Lower lobe of right lung (tissue), 2 donors: ENCODE measurements at regions not wholly inside any gene's neighbourhood (a gene's known extent, or its start where the extent isn't known, plus 50 kb on each side); places are given as distances from the start of the nearest gene placed in this dataset.

Source experiments
- ATAC-seq, 2 donors: fragments of 200-7000 bp; cut with Tn5 transposase; one replicate each; pipeline ENCODE4 v1.9.1; 2020 to 2022; ENCODE audit warnings: mild to moderate bottlenecking in 2 of 2, moderate library complexity in 2 of 2
- DNase-seq: peaks from one replicate; pipeline ENCODE4 v3.0.0-alpha.2; 2020
- H3K27ac ChIP-seq: fragments of 200-600 bp; one replicate; pipeline ENCODE4 v1.8.0; 2022
- H3K27me3 ChIP-seq: fragments of 200-600 bp; one replicate; pipeline ENCODE4 v1.8.0; 2022; ENCODE audit warnings: low read depth
- H3K36me3 ChIP-seq: fragments of 200-600 bp; one replicate; pipeline ENCODE4 v1.8.0; 2022; ENCODE audit warnings: mild to moderate bottlenecking
- H3K4me1 ChIP-seq: fragments of 200-600 bp; one replicate; pipeline ENCODE4 v1.8.0; 2022
- H3K4me3 ChIP-seq: fragments of 200-600 bp; one replicate; pipeline ENCODE4 v1.8.0; 2022; ENCODE audit warnings: mild to moderate bottlenecking
- H3K9me3 ChIP-seq: fragments of 200-600 bp; one replicate; pipeline ENCODE4 v1.8.0; 2022
- intact Hi-C: fragments of 100-400 bp; cut with DNase I; formaldehyde crosslinking; loops from one replicate; pipeline ENCODE4 v1.11.0; 2022
- TF ChIP-seq, protein P1 (sequence below): fragments of 200-600 bp; IDR thresholded peaks from one replicate; pipeline ENCODE4 v1.8.0; 2022; ENCODE audit warnings: antibody characterized with exemption, mild to moderate bottlenecking
- donor health status: DM: no; HTN: yes; CAD: no; lungs with severe emphysema.

DNA sequence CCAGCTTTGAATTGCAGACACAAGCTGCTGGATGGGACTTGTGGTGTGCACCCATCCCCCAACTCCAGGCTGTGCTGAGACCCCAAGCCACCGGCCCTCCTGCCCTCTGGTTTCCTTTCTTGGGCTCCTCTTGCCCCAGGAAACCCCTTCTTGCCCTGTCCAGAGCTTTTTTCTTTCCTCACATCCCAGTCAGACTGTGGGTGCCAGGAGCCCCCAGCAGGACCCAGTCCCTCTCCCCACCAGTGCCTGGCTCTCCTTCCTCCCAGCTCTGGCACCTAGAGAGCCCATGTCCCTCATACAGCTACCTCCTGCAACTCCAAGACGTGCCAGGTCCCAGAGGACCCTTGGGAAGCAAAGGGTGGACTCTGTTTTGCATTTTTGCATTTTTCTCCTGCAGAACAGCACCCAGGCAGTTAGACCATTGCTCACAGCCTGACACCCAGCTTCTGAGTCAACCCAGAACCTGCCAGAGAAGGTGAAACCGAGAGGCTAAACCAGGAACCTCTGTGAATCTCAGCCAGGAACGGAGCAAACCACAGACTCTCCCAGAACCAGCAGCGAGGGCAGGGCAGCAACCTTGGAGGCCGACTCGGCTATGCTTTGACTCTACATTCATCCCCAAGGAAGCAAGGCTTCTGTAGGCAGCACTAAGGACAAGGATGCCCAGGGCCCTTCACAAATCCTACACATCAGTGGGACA is 221.1 kb downstream of the ANAPC1 start:
- ATAC-seq (no peak), DNase-seq (no peak)
- Histone ChIP-seq H3K4me3 (no peak overlapping the region), H3K4me1 (peaks cover 47% of the 10 kb centered on the region), H3K9me3 (no peaks in the 10 kb centered on the region), H3K27me3 (no peaks in the 10 kb centered on the region), H3K27ac (no peak overlapping the region), H3K36me3 (no peaks in the 10 kb centered on the region)
- TF ChIP-seq, protein P1, sequence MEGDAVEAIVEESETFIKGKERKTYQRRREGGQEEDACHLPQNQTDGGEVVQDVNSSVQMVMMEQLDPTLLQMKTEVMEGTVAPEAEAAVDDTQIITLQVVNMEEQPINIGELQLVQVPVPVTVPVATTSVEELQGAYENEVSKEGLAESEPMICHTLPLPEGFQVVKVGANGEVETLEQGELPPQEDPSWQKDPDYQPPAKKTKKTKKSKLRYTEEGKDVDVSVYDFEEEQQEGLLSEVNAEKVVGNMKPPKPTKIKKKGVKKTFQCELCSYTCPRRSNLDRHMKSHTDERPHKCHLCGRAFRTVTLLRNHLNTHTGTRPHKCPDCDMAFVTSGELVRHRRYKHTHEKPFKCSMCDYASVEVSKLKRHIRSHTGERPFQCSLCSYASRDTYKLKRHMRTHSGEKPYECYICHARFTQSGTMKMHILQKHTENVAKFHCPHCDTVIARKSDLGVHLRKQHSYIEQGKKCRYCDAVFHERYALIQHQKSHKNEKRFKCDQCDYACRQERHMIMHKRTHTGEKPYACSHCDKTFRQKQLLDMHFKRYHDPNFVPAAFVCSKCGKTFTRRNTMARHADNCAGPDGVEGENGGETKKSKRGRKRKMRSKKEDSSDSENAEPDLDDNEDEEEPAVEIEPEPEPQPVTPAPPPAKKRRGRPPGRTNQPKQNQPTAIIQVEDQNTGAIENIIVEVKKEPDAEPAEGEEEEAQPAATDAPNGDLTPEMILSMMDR, result no peak
- intact Hi-C loops, result no loop called here

DNA sequence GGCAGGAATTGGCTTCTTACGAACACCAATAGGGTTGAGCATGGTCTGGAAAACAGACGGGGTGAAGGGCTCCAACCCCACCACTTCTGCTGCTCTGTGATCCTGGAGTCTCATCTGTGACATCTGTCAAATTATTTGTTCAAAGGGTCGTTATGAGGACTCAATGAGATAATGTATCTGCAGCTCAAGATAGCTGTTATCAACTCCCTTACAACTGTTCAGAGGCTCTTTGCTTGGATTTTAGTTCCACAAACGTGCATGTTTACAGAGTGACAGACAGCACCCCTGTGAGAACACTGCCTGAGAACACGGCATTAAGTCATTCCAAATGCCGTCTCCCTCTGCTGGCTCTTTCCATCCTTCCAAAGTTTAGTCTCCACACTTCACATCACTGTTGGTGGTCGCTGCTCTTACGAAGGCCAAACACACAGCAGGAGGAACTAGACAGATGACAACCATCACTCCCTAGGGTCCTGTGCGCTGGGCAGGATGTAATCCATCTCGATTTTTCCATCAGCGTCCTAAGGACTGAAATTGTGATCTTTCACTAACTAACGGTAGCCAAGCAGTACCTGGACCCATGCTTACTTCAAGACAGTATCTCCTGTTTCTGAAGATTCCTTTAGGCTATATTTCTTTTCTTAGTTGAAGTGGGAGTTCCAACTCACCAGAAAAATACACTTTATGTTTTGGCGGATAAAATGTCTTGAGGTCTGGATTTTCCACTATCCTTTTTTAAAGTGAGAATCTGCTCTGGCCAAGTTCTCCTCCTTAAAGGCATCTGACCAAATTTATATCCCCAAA is 220.3 kb downstream of the ANAPC1 start:
- Histone ChIP-seq H3K9me3 (no peaks in the 10 kb centered on the region), H3K4me3 (no peak overlapping the region), H3K27ac (no peak overlapping the region), H3K27me3 (no peaks in the 10 kb centered on the region), H3K4me1 (peaks cover 48% of the 10 kb centered on the region), H3K36me3 (no peaks in the 10 kb centered on the region)
- TF ChIP-seq, protein P1, result no peak
- intact Hi-C loops, result no loop called here
- DNase-seq (no peak), ATAC-seq (no peak)

DNA sequence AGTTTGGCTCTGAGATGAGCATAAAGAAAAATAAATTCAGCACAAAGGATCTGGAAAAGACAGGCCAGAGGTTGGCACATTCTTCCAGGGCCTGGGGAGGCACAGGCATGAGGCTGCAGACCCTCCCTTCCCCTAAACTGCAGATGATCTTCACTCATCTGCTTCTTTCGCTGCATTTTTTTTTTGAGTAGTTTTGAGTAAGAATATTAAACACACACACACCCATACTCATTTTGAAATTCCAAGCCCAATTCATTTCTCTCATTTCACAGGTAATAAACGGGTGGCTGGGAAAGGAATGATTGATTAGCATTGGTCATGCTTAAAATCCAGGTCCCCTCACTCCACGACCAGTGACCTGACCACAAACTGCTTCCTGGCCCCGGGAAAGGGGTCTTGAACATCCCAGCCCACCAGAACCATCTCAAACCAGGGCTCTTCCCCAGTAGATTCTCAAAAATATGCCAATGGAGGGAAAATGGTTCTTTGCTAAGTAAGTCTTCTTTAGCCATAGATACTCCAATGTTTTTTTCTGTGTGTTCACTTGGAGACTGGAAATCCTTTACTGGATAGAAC is 219.6 kb downstream of the ANAPC1 start:
- TF ChIP-seq, protein P1, result no peak
- Histone ChIP-seq H3K4me3 (no peak overlapping the region), H3K27ac (no peak overlapping the region), H3K36me3 (no peaks in the 10 kb centered on the region), H3K9me3 (no peaks in the 10 kb centered on the region), H3K27me3 (no peaks in the 10 kb centered on the region), H3K4me1 (peaks cover 41% of the 10 kb centered on the region)
- ATAC-seq (no peak), DNase-seq (no peak)
- intact Hi-C loops, result no loop called here

DNA sequence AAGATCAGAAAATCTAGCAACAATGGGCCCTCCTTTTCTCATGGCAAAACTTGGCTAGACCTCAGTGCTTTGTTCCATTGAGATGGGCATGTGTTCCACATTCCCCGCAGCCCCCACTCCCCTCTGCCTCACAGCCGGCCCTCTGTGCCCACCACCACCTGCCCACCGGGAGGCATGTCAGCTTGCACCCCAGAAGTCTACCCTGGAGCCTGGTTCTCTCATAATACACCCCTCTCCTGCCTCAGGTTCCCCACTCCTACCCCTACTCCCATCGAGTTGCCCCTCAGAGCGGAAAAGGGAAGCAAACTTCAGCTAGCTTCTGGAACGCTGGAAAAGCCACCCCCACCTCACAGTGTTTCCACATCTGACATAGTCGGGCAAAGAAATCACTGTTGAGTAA is 219.0 kb downstream of the ANAPC1 start:
- no peak for DNase-seq
- intact Hi-C loops, result no loop called here

DNA sequence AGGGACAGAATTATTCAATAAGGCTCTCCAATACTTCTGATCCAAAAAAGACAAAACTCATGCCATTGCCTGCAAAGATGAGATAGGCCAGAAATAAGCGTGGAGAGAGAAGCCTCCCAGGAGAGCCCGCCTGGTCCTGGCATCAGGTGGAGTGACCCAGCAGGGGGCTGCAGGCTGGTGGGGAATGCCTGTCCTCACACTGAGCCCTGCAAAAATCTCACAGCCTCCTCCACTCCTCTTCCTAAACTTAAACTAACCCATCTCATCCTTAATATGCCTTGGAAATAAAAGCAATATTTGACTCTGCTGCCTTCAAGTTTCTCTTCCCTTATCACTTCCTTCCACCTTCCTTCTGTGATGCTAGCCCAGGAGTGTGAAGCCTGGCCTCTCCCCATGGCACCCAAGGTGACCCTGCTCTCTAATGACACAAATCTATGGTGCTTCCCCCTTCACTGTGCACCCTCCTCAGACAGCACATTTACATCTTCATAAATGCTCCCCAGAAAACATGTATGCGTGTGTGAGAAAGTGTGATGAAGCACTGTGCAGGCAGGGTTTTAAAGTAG is 218.4 kb downstream of the ANAPC1 start:
- no peaks in the 10 kb centered on the region for H3K9me3 ChIP-seq
- no peaks in the 10 kb centered on the region for H3K36me3 ChIP-seq
- TF ChIP-seq, protein P1, result no peak
- no peaks in the 10 kb centered on the region for H3K27me3 ChIP-seq
- H3K4me3 ChIP-seq, result no peak overlapping the region
- intact Hi-C loops, result no loop called here
- ATAC-seq (no peak), DNase-seq (no peak)
- H3K27ac ChIP-seq, result no peak overlapping the region
- H3K4me1 ChIP-seq, result peaks cover 29% of the 10 kb centered on the region

More for the DNA sequence above, 219.0 kb downstream of the ANAPC1 start:
- TF ChIP-seq, protein P1, result no peak
- Histone ChIP-seq H3K9me3 (no peaks in the 10 kb centered on the region), H3K27me3 (no peaks in the 10 kb centered on the region), H3K4me3 (no peak overlapping the region), H3K4me1 (peaks cover 34% of the 10 kb centered on the region), H3K27ac (no peak overlapping the region), H3K36me3 (no peaks in the 10 kb centered on the region)
- ATAC-seq, result no peak
